H4 (cell line): ENCODE measurements at regions not wholly inside any gene's neighbourhood (a gene's known extent, or its start where the extent isn't known, plus 50 kb on each side); places are given as distances from the start of the nearest gene placed in this dataset.

Experiments
- DNase-seq: peaks from one replicate; pipeline ENCODE4 v3.0.0-alpha.2; 2015; ENCODE audit warnings: low spot score

GRCh38 chr1:70890408-70890807 lies 157.2 kb downstream of the PTGER3 start:
- no peak for DNase-seq

GRCh38 chr1:70891051-70891843 lies 156.4 kb downstream of the PTGER3 start:
- no peak for DNase-seq

- no peak for DNase-seq
Measured at GRCh38 chr1:70892140-70892539, 155.5 kb downstream of the PTGER3 start.

- no peak for DNase-seq
Measured at GRCh38 chr1:70892930-70893329, 154.7 kb downstream of the PTGER3 start.

GRCh38 chr1:70893381-70893780 lies 154.2 kb downstream of the PTGER3 start:
- DNase-seq, result no peak

GRCh38 chr1:70895531-70895930 lies 152.1 kb downstream of the PTGER3 start:
- no peak for DNase-seq

GRCh38 chr1:70896224-70896623 lies 151.4 kb downstream of the PTGER3 start:
- DNase-seq, result peak; percentile 18

GRCh38 chr1:70897273-70897672 lies 150.3 kb downstream of the PTGER3 start:
- no peak for DNase-seq

GRCh38 chr1:70899735-70900134 lies 147.9 kb downstream of the PTGER3 start:
- no peak for DNase-seq

GRCh38 chr1:70902211-70902610 lies 145.4 kb downstream of the PTGER3 start:
- no peak for DNase-seq

GRCh38 chr1:70906800-70907199 lies 140.8 kb downstream of the PTGER3 start:
- no peak for DNase-seq

- DNase-seq, result no peak
Measured at GRCh38 chr1:70907563-70908310, 139.9 kb downstream of the PTGER3 start.

GRCh38 chr1:70909262-70909822 lies 138.3 kb downstream of the PTGER3 start:
- no peak for DNase-seq

GRCh38 chr1:70910013-70910412 lies 137.6 kb downstream of the PTGER3 start:
- DNase-seq, result no peak

- DNase-seq, result no peak
Measured at GRCh38 chr1:70911861-70912260, 135.8 kb downstream of the PTGER3 start.

GRCh38 chr1:70914224-70914623 lies 133.4 kb downstream of the PTGER3 start:
- no peak for DNase-seq

- no peak for DNase-seq
Measured at GRCh38 chr1:70915258-70916033, 132.2 kb downstream of the PTGER3 start.

- DNase-seq, result no peak
Measured at GRCh38 chr1:70916034-70916427, 131.6 kb downstream of the PTGER3 start.

- no peak for DNase-seq
Measured at GRCh38 chr1:70919706-70920323, 127.8 kb downstream of the PTGER3 start.
